ENCODE measurements at regions not wholly inside any gene's neighbourhood (a gene's known extent, or its start where the extent isn't known, plus 50 kb on each side); places are given as distances from the start of the nearest gene placed in this dataset.

- Histone ChIP-seq H4K8ac (ENCODE audit: low read depth in 2 of 2, low read length in 2 of 2) (no peak overlapping the region), H2BK120ac (ENCODE audit: low read depth, low read length) (no peak overlapping the region), H2BK15ac (ENCODE audit: low read depth, low read length) (no peak overlapping the region), H3K4me1 (ENCODE audit: control insufficient read depth, insufficient read depth, low read length) (peaks cover 11% of the 10 kb centered on the region), H3K4me3 (ENCODE audit: insufficient read depth, low read depth, low read length) (no peak overlapping the region), H3K14ac (replicated peaks; ENCODE audit: low read depth, low read length) (no peak overlapping the region), H3K4ac (ENCODE audit: low read depth, low read length) (no peak overlapping the region), H4K20me1 (ENCODE audit: insufficient read depth, low read length) (no peaks in the 10 kb centered on the region), H3K79me1 (ENCODE audit: low read depth in 1 of 2, low read length in 2 of 2) (no peaks in the 10 kb centered on the region), H2AK9ac (replicated peaks; ENCODE audit: low read depth, low read length, poor library complexity) (no peak overlapping the region), H2AK5ac (ENCODE audit: low read depth, low read length) (no peak overlapping the region), H3K27me3 (ENCODE audit: control insufficient read depth, insufficient read depth, low read length) (no peaks in the 10 kb centered on the region), H3K23ac (ENCODE audit: low read depth, low read length) (no peak overlapping the region), H3K9me3 (ENCODE audit: control insufficient read depth, insufficient read depth, low read length) (no peaks in the 10 kb centered on the region), H3K27ac (ENCODE audit: insufficient read depth, low read length) (no peak overlapping the region), H3K18ac (ENCODE audit: low read depth, low read length) (no peak overlapping the region), H2BK20ac (ENCODE audit: low read depth, low read length) (no peak overlapping the region), H3K4me2 (ENCODE audit: low read depth, low read length) (no peak overlapping the region), H4K91ac (ENCODE audit: insufficient read depth, low read depth, low read length) (no peak overlapping the region), H3K9ac (ENCODE audit: low read depth, low read length) (no peak overlapping the region), H4K5ac (ENCODE audit: low read depth, low read length) (no peak overlapping the region), H2AFZ (replicated peaks; ENCODE audit: low read length, poor library complexity) (no peak overlapping the region), H3K36me3 (ENCODE audit: control insufficient read depth, insufficient read depth, low read length) (no peaks in the 10 kb centered on the region), H3K56ac (ENCODE audit: extremely low read depth, insufficient read depth, low read length) (no peak overlapping the region), H3K9me1 (ENCODE audit: insufficient read depth, low read length) (no peaks in the 10 kb centered on the region), H2BK5ac (ENCODE audit: low read depth, low read length, poor library complexity, severe bottlenecking) (no peak overlapping the region)
- ChIA-PET POLR2A (ENCODE audit: unreplicated experiment) (no interaction called here), CTCF (no interaction called here)
- no CpG with 5 or more reads among the region's 5 CpGs for WGBS, 2 experiments (ENCODE audit: extremely low coverage in 2 of 2, insufficient read length in 1 of 2)
- no TSS peak for BruUV-seq (replicated peaks)
- TF ChIP-seq USF2 (IDR thresholded peaks at IDR 0.05; ENCODE audit: low read depth, low read length) (no peak), CEBPB (IDR thresholded peaks at IDR 0.05; ENCODE audit: low read depth, low read length) (no peak), RFX5 (IDR thresholded peaks at IDR 0.05; ENCODE audit: low read depth, low read length) (no peak), ELK1 (IDR thresholded peaks at IDR 0.05; ENCODE audit: borderline replicate concordance, low read depth, low read length) (no peak), SMC3 (IDR thresholded peaks at IDR 0.05; ENCODE audit: low read depth, low read length) (no peak)
- ATAC-seq (ENCODE audit: low read depth) (no peak), DNase-seq (no peak)
- dilution Hi-C loops (cut with HindIII; ENCODE audit: low sequenced_read_pairs, unreplicated experiment) (no loop called here), intact Hi-C loops (cut with micrococcal nuclease) (no loop called here), in situ Hi-C loops (cut with MboI; ENCODE audit: low sequenced_read_pairs) (no loop called here)
Measured at GRCh38 chr16:65307286-65307685, 185.4 kb upstream of the CDH11 start.
